ENCODE measurements at regions not wholly inside any gene's neighbourhood (a gene's known extent, or its start where the extent isn't known, plus 50 kb on each side); places are given as distances from the start of the nearest gene placed in this dataset.

GRCh38 chr2:66382091-66382490 is 52.8 kb upstream of the MEIS1 start:
- DNase-seq (ENCODE audit: low read depth in 2 of 2) = no peak

- DNase-seq (ENCODE audit: low read depth in 2 of 2) = no peak
Observed at GRCh38 chr2:66379473-66379872, 55.5 kb upstream of the MEIS1 start.

GRCh38 chr2:66377832-66378231 is 57.1 kb upstream of the MEIS1 start:
- no peak for DNase-seq (ENCODE audit: low read depth in 2 of 2)

GRCh38 chr2:66370824-66371223 is 64.1 kb upstream of the MEIS1 start:
- no peak for DNase-seq (ENCODE audit: low read depth in 2 of 2)

- DNase-seq (ENCODE audit: low read depth in 2 of 2) = no peak
Observed at GRCh38 chr2:66366619-66367018, 68.3 kb upstream of the MEIS1 start.

- peak; percentile 75 to 79 for DNase-seq (ENCODE audit: low read depth in 2 of 2)
Observed at GRCh38 chr2:66364495-66365333, 70.2 kb upstream of the MEIS1 start.

GRCh38 chr2:66362701-66363100 is 72.2 kb upstream of the MEIS1 start:
- no peak for DNase-seq (ENCODE audit: low read depth in 2 of 2)

GRCh38 chr2:66346231-66346664 is 88.7 kb upstream of the MEIS1 start:
- no peak for DNase-seq (ENCODE audit: low read depth in 2 of 2)

GRCh38 chr2:66344087-66344663 is 90.8 kb upstream of the MEIS1 start:
- DNase-seq (ENCODE audit: low read depth in 2 of 2) = no peak

- no peak for DNase-seq (ENCODE audit: low read depth in 2 of 2)
Observed at GRCh38 chr2:66343259-66343658, 91.7 kb upstream of the MEIS1 start.

GRCh38 chr2:66340521-66340920 is 94.4 kb upstream of the MEIS1 start:
- no peak for DNase-seq (ENCODE audit: low read depth in 2 of 2)

- no peak for DNase-seq (ENCODE audit: low read depth in 2 of 2)
Observed at GRCh38 chr2:66334237-66335029, 100.5 kb upstream of the MEIS1 start.

GRCh38 chr2:66331176-66331575 is 103.7 kb upstream of the MEIS1 start:
- no peak for DNase-seq (ENCODE audit: low read depth in 2 of 2)

GRCh38 chr2:66329081-66329605 is 105.8 kb upstream of the MEIS1 start:
- DNase-seq (ENCODE audit: low read depth in 2 of 2) = no peak

- DNase-seq (ENCODE audit: low read depth in 2 of 2) = no peak
Observed at GRCh38 chr2:66327066-66327740, 107.7 kb upstream of the MEIS1 start.

- no peak for DNase-seq (ENCODE audit: low read depth in 2 of 2)
Observed at GRCh38 chr2:66324909-66325528, 109.9 kb upstream of the MEIS1 start.

GRCh38 chr2:66324356-66324755 is 110.6 kb upstream of the MEIS1 start:
- no peak for DNase-seq (ENCODE audit: low read depth in 2 of 2)

GRCh38 chr2:66323406-66323805 is 111.5 kb upstream of the MEIS1 start:
- DNase-seq (ENCODE audit: low read depth in 2 of 2) = no peak

- no peak for DNase-seq (ENCODE audit: low read depth in 2 of 2)
Observed at GRCh38 chr2:66322506-66323260, 112.2 kb upstream of the MEIS1 start.

- DNase-seq (ENCODE audit: low read depth in 2 of 2) = no peak
Observed at GRCh38 chr2:66318009-66318561, 116.8 kb upstream of the MEIS1 start.
